Activated naive CD4-positive, alpha-beta T cell treated with anti-CD3 and anti-CD28 coated beads, Interleukin-2, amount 50 U/mL, for 72 hours (primary cell): ENCODE measurements at regions not wholly inside any gene's neighbourhood (a gene's known extent, or its start where the extent isn't known, plus 50 kb on each side); places are given as distances from the start of the nearest gene placed in this dataset.
"Not testable (repeated sequence)": the region's sequence is repeated elsewhere in the genome, so short reads cannot be mapped to it uniquely, and the experiment has no call there.

Experiments
- ATAC-seq, 2 donors: fragments of 150-1000 bp; cut with Tn5 transposase; 2 replicates each; pipeline ENCODE4 v1.10.0; 2021; ENCODE audit warnings: mild to moderate bottlenecking in 2 of 2, moderate library complexity in 2 of 2
- DNase-seq, 2 donors: peaks; one replicate each; pipeline ENCODE4 v3.0.0; 2021 to 2022; ENCODE audit warnings: low spot score in 2 of 2
- H3K27ac Mint-ChIP-seq, 2 donors: one replicate each; pipeline ENCODE4 v1.8.0; 2022; ENCODE audit warnings: mild to moderate bottlenecking in 2 of 2, mixed read lengths in 2 of 2
- H3K36me3 Mint-ChIP-seq, 2 donors: one replicate each; pipeline ENCODE4 v1.8.0; 2022; ENCODE audit warnings: mixed read lengths in 2 of 2
- H3K9me3 Mint-ChIP-seq, 2 donors: one replicate each; pipeline ENCODE4 v1.8.0; 2022; ENCODE audit warnings: mixed read lengths in 2 of 2

DNA sequence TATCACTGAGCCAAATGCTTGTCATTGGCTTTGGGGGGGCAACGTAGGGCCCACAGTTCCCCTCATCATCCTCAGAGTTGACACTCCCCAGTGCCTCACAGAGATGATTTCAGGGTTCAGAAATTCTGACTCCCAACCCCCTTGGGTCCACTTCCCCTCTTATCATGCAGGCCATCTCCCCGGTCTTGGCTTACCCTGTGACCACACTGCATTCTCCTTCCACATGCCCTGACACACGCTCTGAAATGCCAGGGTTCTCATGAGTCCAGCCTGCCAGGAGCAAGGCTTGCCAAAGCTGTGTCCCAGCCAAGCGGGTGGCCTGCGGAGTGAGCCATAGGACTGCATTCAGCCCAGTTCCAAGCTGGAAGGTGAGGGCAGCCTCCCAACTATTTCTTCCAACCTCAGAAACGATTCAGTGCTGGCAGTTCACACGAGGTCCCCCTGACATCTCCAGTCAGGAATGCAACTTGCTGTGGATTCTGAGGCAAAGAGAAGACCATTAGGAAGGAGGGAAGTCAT lies 101.2 kb downstream of the SMIM20 start:
- no peaks in the 10 kb centered on the region for H3K9me3 Mint-ChIP-seq
- no peak for ATAC-seq
- no peak overlapping the region for H3K27ac Mint-ChIP-seq
- DNase-seq, result no peak
- no peaks in the 10 kb centered on the region for H3K36me3 Mint-ChIP-seq

DNA sequence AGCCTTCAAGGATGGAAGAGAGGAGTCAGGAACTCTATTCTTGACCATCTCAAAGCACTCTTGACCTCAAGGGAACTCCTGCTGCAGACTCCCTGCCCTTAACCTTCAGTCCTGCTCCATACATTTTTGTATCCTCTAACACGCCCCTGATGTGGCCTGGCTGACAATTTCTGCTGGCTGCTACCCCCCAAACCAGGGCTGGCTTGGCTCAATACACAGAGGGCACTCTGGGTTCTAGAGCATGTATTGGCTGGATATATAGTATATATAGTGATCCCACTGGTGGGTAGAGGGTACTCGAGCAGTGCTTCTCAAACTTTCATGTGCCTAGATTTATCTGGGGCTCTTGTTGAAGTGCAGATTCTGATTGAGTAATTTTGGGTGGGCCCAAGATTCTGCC lies 101.9 kb downstream of the SMIM20 start:
- ATAC-seq (no peak), DNase-seq (no peak)
- H3K27ac Mint-ChIP-seq, result no peak overlapping the region
- H3K9me3 Mint-ChIP-seq, result no peaks in the 10 kb centered on the region
- no peaks in the 10 kb centered on the region for H3K36me3 Mint-ChIP-seq

DNA sequence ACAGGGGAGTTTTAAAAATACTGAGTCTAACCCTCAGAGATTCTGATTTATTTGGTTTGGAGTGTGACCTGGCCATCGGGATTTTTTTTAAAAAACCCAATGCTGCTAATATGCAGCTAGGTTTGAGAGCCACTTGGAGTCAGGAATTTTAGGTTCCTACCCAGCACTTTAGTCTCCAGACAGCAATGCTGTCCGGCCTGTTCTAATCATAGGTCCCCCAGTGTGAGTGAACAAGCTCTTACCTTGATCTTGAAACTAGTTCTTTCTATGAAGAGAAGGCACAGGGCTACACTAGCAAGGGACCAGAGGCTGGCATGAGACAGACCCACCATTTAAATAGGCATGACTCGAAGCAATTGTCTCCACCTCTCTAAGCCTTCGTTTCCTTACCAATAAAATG lies 103.5 kb downstream of the SMIM20 start:
- Mint-ChIP-seq H3K9me3 (no peaks in the 10 kb centered on the region), H3K36me3 (no peaks in the 10 kb centered on the region), H3K27ac (no peak overlapping the region)
- DNase-seq, result no peak
- ATAC-seq, result no peak

DNA sequence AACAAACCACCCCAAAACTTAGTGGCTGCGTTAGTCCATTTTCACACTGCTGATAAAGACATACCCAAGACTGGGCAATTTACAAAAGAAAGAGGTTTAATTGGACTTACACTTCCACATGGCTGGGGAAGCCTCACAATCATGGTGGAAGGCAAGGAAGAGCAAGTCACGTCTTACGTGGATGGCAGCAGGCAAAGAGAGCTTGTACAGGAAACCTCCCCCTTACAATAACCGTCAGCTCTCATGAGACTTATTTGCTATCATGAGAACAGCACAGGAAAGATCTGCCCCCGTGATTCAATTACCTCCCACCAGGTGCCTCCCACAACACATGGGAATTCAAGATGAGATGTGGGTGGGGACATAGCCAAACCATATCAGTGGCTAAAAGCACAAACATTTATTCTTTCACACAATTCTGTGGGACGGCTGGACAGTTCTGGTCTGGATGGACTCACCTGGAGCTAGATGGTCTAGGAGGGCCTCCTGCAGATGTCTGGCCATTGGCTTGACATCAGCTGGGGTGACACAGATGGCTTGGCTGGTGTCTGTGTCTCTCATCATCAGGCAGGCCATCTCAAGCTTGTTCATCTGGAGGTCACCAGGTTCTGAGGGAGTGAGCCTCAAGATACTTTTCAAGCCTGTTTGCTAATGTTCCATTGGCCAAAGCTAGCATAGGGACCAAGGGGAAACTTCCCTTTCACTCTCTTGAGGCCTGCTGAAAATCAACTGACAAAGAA lies 104.1 kb downstream of the SMIM20 start:
- not testable (repeated sequence) for H3K36me3 Mint-ChIP-seq, H3K27ac Mint-ChIP-seq, H3K9me3 Mint-ChIP-seq, ATAC-seq, DNase-seq

DNA sequence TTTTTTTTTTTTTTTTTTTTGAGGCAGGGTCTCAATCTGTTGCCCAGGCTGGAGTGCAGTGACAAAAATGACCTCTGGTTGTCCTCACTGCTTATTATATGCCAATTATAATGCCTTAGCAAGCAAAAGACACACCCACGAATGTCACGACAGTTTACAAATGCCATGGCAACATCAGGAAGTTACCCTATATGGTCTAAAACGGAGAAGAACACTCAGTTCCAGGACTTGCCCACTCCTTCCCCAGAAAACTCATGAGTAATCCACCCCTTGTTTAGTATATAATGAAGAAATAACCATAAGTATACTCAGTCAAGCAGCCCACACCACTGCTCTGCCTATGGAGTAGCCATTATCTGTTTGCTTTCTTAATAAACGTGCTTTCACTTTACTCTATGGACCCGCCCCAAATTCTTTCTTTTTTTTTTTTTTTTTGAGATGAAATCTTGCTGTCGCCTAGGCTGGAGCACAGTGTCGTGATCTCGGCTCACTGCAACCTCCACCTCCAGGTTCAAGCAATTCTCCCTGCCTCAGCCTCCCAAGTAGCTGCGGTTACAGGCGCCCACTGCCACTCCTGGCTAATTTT lies 106.2 kb downstream of the SMIM20 start:
- peak in 1 of 2 donors; percentile 88 for ATAC-seq
- no peaks in the 10 kb centered on the region for H3K36me3 Mint-ChIP-seq
- DNase-seq, result no peak
- H3K27ac Mint-ChIP-seq, result no peak overlapping the region
- H3K9me3 Mint-ChIP-seq, result no peaks in the 10 kb centered on the region

DNA sequence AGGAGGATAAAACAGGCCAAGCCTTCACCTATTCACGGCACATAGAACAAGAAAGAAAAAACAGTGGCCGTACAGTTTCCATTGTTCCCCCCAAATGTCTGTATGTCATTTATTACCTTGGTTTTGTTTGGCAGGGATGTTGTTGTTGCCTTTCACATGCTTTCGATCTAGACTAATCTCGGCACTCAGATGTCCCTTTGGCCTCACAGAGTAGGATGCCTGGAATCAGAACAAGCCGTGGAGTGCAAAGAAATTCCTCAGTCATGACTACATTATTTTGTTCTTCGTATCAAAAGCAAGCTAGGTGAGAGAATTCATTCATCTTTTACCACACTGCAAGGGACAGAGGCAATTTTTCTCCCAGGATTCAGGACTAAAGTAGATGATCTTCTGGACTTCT lies 106.9 kb downstream of the SMIM20 start:
- Mint-ChIP-seq H3K9me3 (no peaks in the 10 kb centered on the region), H3K36me3 (no peaks in the 10 kb centered on the region), H3K27ac (no peak overlapping the region)
- ATAC-seq, result no peak
- DNase-seq, result no peak

DNA sequence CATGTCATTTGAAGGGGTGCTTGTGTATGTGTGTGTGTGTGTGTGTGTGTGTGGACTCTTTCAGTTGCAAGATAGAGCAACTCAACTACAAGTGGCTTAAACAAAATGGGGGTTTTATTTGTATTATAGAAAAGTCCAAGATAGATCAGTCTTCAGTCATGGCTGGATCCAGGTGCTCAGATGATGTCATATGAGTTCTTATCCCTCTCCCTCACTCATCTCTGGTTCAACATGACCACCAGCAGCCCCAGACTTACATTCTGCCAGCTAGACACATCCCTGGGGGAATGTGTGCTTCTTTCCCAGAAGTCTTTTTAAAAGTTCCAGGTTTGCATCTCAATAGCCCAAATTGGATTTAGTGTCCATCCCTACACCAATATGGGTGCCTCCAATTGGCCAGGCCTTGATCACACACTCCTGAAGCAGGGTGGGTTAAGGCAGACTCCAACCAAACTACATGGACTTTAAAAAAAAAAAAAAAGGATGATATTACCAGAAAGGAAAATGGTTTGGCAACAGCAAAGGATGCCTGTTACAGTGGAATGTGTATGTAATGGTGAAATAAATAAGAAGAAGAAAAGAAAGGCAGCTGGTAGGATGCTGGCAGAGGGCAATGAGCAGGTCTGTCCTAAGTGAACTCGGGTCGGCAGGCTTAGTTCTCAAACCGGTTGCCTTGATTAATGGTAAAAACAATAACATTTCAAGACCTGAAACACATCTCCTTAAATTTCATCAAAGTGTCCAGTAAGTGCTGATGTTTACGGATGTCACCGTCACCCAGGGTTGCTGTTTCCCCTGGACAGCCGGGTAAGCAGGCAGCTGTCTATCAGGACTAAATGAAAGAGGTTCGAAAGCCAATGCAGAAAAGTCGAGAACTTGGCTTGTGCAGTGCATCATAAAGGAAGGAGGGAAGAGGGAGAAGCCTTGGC lies 107.7 kb downstream of the SMIM20 start:
- Mint-ChIP-seq H3K27ac (no peak overlapping the region), H3K36me3 (no peaks in the 10 kb centered on the region), H3K9me3 (no peaks in the 10 kb centered on the region)
- no peak for DNase-seq
- no peak for ATAC-seq

DNA sequence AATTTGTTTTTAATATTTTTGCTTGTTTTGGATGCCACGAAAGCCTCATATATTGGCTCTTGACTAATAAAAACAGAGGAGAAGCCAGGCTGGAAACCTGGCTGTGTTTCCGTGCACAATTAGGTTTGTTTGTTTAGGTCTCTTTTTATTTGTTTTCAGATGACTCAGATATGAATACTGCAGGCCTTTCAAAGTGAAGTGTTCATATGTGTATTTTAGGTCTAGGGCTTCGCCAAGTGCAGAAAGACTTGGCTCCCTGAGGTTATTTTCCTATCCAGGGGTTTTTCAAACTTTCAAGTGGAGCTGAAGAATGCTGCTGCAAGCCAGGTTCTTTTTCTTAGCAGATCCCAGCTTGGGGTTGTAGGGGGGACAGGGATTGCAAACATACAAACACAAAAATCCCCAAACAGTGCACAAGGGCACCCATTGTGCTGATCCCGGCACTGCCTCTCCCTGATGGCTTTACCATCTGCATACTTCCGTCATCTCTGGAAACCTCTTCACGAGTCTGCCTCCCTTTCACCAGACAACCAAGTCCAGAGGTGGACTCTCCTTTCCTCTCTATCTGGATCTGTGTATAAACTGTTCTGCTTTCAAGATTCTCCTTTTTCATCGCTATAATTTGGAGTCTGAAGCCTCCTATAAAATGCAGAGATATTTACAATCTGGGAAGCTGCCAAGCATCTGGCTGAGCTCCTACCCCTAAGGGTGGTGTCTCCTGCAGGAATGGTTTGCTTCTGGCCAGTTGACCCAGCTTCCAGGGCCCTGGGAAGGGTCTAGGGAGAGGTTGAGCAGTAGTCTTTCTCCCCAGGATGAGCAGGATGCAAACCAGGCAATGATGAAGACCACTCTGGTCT lies 108.6 kb downstream of the SMIM20 start:
- ATAC-seq (no peak), DNase-seq (no peak)
- H3K9me3 Mint-ChIP-seq, result no peaks in the 10 kb centered on the region
- no peak overlapping the region for H3K27ac Mint-ChIP-seq
- H3K36me3 Mint-ChIP-seq, result no peaks in the 10 kb centered on the region

DNA sequence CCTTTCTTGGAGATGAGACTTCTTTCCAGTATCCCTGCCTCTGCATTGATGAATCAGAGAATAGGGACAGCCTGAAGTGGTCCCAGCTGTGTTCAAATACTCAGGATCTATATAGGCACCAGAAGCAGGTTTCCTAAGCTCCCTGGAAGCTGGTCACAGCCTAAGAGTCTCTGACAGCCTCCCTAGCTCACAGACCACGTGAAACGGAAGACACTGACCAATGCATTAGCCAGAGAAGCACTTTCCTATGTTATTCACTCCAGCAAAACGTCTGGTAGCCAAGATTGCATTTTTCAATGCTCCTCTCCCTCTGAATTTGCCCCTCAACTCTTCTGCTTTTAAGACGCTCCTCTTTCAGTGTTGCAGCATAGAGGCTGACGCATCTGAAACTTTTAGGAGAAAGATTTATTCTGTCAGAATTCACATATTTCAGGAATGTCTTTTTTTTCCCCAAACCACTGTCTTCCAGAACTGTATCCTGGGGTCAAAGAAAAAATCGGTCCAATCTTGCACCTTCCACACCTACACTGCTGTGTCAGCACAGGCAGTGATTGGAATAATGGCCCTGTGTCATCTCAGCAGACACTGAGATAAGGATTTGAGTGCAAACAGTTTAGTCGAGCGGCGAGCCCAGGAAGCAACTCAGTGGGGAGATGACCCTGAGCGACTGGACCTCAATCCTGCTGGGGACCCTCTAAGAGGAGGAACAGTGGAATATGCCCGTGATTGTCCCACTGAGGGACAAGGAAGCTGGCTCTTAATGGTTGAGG lies 109.4 kb downstream of the SMIM20 start:
- H3K9me3 Mint-ChIP-seq, result no peaks in the 10 kb centered on the region
- no peaks in the 10 kb centered on the region for H3K36me3 Mint-ChIP-seq
- no peak for ATAC-seq
- no peak overlapping the region for H3K27ac Mint-ChIP-seq
- no peak for DNase-seq

DNA sequence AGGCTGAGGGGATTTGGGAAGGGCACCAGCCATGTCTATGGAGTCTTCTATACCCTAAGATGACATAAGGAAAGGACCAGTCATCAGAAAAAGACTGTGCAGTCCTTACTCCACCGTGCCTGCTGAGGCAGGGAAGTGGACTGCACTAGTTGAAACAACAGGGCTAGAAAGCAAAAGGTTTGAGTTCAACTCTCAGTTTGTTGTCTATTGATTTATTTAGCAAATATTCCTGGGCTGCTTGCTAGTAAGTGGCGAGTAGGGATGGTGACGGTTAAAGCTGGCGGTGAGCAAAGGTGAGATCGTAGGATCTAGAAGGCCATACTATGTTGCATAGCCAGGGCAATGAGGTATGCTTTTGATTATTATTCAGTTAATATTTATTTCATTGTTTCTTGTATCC lies 110.1 kb downstream of the SMIM20 start:
- Mint-ChIP-seq H3K36me3 (no peaks in the 10 kb centered on the region), H3K27ac (no peak overlapping the region), H3K9me3 (no peaks in the 10 kb centered on the region)
- ATAC-seq (no peak), DNase-seq (no peak)

DNA sequence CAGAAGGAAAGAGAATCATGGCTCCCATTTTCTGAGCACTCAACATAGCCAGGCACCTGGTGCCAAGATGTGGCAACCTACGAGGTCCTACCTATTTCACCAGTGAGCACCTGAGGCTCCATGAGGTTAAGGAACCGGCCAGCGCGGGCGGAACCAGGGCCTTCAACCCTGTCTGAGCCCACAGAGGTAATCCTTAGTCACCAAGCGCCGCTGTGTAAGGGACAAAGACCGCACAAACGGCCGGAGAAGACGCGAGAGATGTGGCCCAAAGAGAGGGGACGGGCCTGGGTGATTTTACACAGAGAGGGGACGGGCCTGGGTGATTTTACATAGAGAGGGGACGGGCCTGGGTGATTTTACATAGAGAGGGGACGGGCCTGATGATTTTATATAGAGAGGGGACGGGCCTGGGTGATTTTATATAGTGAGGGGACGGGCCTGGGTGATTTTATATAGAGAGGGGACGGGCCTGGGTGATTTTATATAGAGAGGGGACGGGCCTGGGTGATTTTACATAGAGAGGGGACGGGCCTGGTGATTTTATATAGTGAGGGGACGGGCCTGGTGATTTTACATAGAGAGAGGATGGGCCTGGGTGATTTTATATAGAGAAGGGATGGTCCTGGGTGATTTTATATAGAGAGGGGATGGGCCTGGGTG lies 114.2 kb downstream of the SMIM20 start:
- peaks cover 0 to 3% of the 10 kb centered on the region in 2 donors for H3K9me3 Mint-ChIP-seq
- DNase-seq (no peak), ATAC-seq (no peak)
- H3K27ac Mint-ChIP-seq, result peak overlapping the region in 1 of 2 donors; percentile 70
- peaks cover 0 to 4% of the 10 kb centered on the region in 2 donors for H3K36me3 Mint-ChIP-seq

DNA sequence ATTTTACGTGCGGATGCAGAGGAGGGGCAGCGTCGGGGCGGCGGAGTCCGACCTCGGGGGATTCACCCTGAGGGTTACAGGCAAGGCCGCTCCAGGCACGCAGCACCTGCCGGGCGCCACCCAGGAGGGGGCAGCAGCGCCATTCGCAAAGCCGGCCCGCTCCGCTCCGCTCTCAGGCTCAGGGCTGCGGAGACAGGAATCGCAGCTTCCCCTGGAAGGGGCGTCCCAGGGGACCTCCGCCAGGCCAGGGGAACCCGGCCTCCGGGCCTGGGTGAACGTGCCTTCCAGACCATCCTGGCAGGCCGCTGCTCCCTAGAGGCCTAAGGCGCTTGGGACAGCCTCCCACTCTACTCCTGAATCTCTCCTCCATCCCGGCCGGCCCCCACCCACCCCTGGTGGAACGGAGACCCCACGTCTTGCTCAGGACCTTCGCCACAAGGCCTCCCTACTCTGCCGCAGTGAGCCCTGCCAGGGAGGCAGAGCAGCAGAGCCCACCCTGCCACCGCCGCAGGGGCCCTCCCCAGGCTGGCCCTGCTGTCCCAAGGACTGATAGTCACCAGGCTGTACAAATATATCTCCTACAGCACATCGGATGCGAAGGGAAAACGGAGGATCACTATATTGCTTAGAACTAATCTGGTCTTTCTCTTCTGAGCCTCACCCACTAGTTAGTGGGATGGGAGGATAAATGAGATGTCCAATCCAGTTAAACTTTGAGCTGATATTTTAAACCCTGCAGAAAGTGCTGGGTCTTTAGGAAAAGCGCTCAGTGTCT lies 115.0 kb downstream of the SMIM20 start:
- DNase-seq, result peak; percentile 65 to 87
- Mint-ChIP-seq H3K9me3 (peaks cover 0 to 7% of the 10 kb centered on the region in 2 donors), H3K27ac (peak overlapping the region in 1 of 2 donors; percentile 70), H3K36me3 (peaks cover 0 to 9% of the 10 kb centered on the region in 2 donors)
- ATAC-seq, result peak; percentile 94 to 97

DNA sequence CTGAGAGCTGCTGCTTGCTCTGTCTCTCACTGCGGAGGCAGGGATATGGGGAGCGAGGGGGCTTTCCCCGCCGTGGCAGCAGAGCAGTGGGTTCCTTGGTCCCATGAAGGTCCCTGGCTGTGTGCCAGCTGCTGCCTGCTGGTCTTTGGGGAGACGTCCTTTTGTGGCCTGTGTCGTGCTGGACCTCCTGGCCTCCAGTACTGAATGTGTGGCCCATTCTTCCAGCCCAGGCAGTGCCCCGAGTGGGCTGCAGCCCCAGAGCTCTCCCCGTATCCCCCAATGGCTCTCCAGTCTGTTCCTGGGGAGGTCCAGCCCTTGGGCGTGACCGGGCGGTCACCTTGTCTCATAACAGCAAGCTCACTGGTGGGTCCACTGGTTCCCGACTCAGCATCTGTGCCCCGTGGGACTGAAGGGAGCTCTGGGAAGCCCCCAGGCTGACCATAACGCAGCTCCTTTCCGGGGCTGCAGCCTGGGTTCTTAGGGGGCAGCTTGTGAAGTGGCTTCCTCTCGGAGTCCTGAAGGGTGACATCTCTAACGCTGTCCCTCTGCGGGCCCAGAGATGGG lies 115.6 kb downstream of the SMIM20 start:
- peak overlapping the region in 1 of 2 donors; percentile 8 for H3K27ac Mint-ChIP-seq
- peaks cover 0 to 7% of the 10 kb centered on the region in 2 donors for H3K9me3 Mint-ChIP-seq
- ATAC-seq (no peak), DNase-seq (no peak)
- H3K36me3 Mint-ChIP-seq, result peaks cover 0 to 9% of the 10 kb centered on the region in 2 donors

DNA sequence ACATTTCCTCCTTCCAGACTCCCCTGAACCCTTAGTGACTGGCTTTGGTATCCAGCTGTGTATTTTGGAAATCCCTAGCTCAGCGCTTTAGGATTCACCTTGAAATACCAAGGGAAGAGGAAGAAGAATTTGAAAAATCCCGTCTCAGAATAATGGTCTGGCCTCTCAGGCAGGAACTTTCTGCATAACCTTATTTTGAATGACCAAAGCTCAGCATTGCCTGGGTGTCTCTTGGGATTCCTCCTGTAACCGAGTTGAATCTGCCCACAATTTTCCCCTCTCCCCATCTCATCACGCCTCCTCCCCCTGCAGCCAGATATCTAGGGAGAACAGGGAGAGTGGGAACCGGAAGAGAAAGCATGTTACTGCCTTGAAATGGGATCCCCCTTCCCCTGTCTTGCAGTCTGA lies 116.2 kb downstream of the SMIM20 start:
- peaks cover 0 to 7% of the 10 kb centered on the region in 2 donors for H3K9me3 Mint-ChIP-seq
- H3K27ac Mint-ChIP-seq, result peak overlapping the region; percentile 0 to 8
- peaks cover 0 to 9% of the 10 kb centered on the region in 2 donors for H3K36me3 Mint-ChIP-seq
- DNase-seq (no peak), ATAC-seq (no peak)
